ENCODE measurements at regions not wholly inside any gene's neighbourhood (a gene's known extent, or its start where the extent isn't known, plus 50 kb on each side); places are given as distances from the start of the nearest gene placed in this dataset.
"Not testable (repeated sequence)": the region's sequence is repeated elsewhere in the genome, so short reads cannot be mapped to it uniquely, and the experiment has no call there.

DNA sequence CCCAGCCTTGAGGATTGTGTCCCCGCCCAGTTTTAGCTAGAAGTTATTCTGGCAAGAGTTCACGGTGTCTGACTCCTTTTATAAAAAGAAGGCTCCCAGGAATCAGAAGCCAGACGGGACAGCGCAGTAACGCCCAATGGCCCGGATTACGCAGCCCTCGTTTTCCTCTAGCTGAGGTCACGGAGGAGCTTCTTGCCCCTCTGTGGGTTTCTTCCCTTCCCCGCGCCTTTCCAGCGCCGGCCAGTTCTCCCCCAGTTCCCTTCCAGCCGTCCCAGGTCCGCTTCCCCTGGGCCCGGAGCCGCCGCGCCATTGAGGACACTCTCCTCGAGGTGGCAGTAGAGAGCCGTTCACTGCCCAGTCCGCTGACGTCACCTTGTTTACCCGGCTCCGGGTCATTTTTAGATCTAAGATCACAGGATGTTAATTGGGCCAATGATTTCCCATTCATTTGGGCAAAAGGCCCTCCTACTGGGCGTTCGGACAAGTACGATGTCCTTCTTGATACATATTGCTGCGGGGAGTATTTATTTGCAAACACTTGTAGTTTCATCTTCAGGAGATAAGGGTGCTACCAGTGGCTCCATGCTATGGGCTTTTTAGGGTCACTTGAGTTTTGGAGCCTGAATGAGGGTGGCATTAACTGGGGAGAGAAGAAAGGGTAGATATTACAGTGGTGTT lies 81.5 kb upstream of the PPM1B start:
- DNase-seq, result peak; percentile 90

DNA sequence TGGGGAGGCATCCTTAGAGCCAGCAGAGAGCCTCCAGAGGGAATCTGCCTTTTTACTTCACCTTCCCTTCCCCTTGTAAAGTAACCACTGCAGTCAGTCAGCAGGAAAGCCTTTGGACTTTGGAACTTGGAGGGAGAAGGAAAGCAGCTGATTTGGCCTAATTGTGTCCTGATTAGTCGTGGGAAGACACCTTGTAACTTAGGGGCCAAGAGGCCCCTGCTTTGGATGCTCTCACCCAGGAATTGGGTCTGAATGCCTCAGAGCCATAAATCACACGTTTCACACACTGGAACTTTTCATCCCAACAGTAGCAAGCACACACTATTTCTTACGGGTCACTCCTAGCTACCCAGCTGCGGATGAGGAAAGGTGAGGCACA lies 81.0 kb upstream of the PPM1B start:
- DNase-seq, result no peak

DNA sequence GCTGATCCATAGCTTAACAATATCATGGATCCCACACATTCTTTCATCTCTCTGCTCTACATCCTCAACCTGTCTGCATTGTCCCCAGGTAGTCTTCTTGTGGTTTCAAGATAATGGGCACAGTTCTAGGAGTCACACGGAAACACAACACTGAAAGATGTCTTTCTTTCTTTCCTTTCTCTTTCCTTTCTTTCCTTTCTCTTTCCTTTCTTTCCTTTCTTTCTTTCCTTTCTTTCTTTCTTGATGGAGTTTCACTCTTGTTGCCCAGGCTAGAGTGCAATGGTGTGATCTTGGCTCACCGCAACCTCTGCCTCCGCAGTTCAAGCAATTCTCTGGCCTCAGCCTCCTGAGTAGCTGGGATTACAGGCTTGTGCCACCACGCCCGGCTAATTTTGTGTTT lies 76.2 kb upstream of the PPM1B start:
- DNase-seq, result not testable (repeated sequence)

DNA sequence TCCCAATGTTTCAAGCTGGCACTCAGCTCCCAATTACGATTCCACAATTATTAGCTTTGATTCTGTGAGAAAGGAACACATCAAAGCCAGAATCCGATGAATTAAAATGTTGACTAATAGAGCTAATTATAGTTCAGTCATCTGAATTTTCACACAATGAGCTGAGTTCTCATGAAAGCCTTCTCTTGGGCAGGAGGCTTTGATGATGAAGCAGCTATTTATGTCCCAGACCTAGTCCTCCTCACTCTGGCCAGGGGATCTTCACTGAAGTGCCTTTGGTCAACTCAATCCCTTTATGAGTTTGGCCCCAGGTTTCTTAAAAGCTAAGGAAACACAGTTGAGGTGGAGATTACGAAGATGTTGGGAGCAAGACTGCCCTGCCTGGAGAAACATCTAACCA lies 74.7 kb upstream of the PPM1B start:
- DNase-seq, result no peak

DNA sequence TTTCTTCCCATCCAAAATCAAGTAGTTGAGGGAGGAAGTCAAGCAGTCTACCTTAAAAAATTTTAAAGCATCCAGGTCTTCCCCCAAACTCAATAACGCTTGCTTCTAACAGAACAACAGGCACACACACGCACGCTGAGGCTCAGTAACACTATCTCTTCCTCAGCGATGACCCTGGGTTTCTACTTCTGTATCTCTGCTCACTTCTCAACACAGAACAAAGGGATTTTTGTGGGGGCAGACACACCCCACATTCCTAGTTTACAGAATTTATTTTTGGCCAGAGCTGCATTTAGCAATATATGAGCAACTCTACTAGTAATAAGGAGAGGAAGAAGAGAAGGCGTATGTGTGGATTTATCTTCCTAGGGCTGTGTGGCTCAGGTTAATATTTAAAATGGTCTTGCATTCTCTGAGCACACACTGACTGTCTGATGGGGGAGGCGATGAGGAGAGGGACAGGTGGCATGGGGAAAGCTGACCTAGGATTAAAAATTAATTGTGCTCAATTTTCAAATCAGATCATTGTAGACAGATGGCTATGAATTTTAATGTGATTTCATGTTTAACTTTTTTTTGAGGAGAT lies 71.3 kb upstream of the PPM1B start:
- DNase-seq, result peak; percentile 79

DNA sequence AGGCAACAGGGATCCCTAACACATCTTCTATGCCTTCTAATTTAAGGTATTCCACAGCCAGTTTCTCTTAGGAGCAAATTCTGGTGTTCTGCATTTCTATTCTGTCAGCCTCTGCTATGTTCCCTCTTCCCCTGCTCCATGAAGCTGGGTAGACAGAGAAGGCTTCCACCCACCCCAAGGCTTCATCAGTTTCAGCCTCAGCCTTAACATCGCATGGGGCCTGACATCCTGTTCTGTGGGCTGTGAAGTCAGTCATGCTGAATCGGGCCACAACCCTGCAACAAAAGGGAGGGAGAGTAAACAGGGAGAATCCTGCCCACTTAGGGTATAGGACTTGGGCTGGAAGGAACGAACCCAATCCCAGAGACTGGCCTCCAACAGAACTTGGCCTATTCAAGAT lies 70.6 kb upstream of the PPM1B start:
- no peak for DNase-seq

DNA sequence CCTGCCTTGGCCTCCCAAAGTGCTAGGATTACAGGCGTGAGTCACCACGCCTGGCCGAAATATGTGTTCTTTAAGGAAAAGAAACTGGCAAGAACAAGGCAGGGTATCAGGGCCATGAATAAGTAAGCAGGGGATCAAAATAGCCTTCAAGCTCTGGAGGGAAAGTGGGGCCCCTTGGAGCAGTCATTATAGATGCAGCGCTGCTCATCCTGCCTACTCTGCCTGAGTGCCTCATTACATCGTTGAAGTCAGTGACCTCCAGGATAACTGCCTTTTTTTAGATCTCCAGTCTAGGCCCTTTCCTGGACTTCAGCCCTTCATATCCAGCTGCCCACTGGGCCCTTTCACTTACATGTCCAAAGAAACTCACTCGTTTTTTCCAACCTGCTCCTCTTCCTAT lies 69.8 kb upstream of the PPM1B start:
- DNase-seq, result no peak

DNA sequence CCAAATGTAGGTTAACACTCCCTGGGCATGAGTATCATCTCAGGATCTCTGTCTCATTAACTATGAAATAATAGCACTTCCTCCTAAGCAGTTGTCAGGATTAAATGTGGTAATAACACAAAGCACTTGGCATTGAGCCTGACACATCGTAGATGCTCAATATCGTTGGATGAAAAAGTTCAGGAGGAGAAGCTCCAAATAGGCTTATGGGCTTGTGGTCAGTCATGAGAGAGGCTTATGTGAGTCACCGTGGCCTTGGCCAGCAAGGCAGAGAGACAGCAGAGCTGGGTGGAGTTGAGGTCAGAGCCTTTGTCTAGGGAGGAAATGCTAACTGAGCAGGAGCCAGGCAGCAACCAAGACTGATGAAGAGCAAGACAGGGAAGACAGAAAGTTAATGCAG lies 68.3 kb upstream of the PPM1B start:
- peak; percentile 65 for DNase-seq

DNA sequence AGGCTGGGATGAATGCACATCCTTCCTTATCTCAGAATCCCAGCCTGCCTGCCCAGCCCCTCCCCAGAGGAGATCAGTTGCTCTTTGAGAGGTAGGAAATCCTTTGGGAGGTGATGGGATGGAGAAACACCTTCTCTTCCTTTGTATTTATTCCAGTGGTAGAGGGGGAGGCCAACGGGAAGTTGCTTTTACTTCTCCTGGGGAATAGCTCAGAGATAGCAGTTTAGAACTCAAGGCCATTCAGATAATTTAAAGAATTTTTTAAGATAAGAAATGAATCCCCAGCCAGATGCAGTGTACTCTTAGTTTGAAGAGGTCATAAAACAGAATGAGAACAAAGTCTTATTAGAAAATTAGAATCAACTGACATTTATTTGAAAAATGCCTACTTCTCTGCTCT lies 67.4 kb upstream of the PPM1B start:
- DNase-seq, result no peak

DNA sequence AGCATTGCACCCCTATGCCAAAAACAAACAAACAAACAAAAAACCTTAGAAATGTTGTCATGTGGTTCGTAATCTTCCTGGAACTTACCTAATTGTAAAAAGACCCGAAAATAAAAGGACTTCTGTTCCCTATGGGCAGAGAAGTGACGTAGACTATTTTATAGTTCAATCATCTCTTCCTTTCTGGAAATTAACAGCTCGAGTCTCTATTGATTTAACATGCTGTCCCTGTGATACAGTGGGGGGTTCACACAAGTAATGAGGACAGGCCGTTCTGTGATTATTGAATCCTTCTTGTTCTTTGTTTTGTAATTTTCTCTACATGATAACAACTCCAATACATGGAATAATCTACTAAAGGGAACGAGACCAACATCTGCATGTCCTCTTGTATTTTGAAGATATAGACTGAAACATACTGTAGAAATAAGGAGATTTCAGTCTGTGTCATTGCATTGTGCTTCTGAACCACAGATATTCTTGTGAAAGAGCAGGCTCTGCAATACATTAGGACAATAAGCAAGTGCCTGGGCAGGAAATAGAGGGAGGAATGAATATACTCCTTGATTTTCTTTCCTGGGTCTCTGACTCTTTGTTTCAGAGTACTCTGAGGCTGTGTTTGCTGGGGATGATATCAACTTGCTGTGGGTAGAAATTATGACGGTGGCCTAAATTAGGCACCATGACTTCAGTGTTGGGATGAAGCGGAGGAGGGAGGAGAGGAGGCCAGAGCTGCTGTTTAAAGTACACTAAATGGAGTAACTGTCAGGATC lies 65.7 kb upstream of the PPM1B start:
- no peak for DNase-seq

DNA sequence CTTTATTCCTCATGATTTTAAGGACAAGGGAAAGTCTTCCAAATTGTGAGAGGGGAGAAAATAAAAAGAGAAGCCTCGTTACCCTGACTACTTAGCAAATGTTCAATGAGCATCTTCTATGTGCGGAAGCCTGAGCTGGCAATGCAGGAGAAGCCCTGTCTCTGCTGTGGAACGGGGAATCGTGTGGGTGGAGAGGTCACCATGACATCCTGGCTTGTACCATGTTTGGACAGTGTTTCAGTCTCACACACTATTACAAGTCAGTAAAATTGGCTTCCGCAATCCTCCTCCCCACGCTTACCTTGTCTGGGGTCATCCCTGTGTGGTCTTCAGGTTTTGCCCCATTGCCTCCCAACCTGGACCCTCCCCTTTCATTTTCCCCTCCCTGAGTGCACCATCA lies 65.0 kb upstream of the PPM1B start:
- no peak for DNase-seq

DNA sequence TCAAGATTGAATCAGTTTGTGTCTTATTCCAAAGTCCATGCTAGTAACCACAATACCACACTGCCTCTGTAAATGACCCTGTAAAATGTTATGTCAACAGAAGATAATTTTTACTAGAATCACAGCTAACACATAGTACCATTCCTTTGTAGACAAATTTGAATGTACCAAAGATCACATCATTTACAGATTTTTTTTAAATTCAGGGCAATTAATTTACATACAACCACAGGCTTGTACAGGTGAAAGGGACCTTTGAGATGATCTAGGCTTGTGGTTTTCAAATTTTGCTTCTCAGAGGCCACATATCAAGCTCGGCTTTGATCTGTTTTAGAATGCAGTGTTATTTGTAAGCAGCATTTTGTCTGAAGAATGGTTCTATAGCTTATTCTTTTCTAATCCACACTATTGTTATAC lies 63.8 kb upstream of the PPM1B start:
- DNase-seq, result no peak

DNA sequence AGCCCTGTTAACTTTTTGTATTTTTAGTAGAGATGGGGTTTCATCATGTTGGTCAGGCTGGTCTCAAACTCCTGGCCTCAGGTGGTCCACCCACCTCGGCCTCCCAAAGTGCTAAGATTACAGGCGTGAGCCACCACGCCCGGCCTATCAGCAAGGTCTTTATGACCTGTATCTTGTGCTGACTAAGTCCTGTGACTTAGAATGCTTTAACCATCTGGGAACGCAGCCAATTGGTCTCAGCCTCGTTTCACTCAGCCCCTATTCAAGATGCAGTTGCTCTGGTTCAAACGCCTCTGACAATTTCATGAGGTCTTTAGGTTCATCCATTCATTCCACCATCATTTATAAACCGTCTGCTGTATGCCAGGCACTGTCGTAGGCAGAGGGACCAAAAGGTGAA lies 62.2 kb upstream of the PPM1B start:
- not testable (repeated sequence) for DNase-seq

DNA sequence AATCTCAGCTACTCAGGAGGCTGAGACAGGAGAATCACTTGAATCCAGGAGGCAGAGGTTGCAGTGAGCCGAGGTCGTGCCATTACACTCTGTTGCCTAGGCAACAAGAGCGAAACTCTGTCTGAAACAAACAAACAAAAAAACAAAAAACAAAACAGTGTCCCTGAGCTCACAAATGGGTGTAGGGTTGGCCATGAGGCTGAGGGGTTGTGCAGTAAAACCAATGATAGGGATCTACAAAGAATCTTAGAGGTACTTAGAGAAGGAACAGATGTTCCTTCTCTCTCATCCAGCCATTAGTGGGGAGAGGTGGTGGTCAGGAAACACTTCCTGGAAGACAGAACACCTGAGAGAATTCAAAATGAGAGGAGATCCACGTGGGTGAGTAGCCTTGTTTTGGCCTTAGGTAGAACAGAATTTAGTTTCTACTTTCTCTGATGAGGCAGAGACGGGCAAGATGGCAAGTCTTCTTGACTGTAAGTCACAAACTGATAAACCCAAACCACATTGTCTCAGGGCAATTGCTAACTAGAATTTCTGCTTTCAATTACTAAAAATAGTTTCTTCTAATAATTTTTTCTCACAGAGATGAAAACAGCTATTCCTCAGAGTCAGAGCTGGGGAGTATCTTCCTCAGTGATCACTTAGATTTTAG lies 61.5 kb upstream of the PPM1B start:
- DNase-seq, result peak; percentile 56

DNA sequence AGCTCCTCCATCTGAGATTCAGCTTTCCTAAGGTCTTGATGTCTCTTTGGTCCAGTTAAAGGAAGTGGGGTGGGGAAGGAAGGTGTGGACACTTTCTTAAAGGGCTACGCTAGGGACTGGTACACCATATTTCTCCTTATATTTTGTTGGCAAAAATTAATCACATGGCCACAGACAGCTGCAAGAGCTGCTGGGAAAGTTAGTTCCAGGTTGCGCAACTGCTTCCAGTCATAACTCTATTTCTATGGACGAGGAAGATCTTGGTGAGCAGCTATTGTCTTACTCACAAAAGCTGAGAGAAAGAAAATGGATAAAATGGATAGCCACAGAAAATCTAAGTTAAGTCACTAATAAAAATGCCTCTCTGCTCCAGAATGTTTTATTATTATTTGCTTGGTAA lies 60.7 kb upstream of the PPM1B start:
- DNase-seq, result no peak

DNA sequence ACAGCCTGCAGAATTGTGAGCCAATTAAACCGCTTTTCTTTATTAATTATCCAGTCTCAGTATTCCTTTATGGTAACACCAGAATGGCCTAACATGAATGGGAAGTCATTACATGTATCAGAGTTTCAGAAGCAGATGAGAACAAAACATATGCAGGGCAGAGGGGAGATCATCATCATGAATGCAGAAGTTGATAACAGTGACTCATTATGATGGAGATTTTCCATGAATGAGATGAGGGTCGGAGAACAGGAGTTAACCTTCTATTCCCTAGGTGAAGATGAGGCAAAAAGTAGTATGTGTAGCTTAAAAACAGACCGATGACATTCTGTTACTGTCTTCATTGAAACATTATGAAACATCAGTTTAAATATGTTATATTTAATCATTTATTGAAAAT lies 59.5 kb upstream of the PPM1B start:
- DNase-seq, result no peak

DNA sequence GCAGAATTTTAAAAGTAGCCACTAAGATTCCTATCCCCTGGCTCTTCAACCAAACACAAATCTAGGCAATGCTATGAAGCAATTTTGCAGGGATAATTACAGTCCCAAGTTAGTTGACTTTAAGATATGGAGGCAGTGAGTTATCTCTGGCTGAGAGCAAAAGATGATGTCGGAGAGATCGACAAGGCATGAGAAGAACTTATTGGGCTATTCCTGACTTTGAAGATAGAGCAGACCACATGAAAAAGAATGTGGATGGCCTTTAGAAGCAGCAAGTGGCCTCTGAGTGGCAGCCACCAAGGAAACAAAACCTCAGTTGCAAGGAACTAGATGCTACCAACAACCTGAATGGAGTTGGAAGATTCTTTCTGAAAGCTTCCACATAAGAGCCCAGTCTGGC lies 58.2 kb upstream of the PPM1B start:
- no peak for DNase-seq

DNA sequence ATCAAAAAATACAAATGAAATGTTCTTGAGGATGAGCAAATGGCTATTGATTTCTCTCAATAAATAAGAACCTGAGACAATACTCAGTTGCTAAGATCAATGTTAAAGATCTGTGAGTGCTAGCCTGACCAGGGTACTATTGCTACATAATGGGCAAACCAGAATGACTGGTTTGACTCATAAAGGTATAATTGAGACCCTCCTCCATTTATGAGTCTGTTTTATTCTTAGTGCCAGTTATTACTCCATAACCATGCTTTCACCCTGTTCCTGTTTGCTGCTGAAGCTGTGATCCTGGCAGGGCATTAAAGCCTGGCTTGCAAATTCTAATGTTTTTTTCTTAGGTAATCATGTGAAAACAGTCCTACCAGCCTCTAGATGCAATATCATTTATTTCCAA lies 56.6 kb upstream of the PPM1B start:
- DNase-seq, result no peak

DNA sequence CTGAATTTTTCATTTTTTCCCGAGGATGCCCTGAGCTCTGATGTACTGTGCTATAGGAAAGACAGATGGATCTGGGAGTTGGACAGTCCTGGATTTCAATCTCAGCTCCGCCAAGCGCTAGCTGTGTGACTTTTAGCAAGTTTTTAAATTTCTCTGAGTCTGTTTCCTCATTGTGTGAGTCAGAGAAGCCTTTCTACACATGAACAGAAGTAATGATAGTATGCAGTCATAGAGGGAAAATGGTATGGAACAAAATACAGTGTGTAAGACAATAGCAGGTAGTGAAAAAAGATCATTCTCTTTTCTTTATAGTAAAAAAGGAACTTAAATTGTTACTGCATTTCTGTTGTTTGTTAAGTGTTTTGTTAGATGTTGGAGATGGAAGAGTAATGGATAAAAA lies 52.4 kb upstream of the PPM1B start:
- no peak for DNase-seq

DNA sequence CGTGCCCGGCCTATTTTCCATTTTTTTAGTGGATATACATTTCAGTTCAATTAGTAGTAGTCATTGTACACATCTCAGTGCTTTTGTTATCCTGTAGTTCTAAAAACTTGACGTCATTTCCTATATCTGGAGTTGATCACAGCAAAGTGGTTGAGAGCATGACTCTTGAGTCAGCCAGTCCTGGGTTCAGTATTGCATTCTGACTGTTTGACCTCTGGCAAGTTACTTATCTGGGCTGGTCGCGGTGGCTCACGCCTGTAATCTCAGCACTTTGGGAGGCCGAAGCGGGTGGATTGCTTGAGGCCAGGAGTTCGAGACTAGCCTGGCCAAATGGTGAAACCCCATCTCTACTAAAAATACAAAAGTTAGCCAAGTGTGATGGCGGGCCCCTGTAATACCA lies 50.4 kb upstream of the PPM1B start:
- no peak for DNase-seq

Measured in NCI-H82 (cell line).